PC-3 (cell line): ENCODE measurements at regions not wholly inside any gene's neighbourhood (a gene's known extent, or its start where the extent isn't known, plus 50 kb on each side); places are given as distances from the start of the nearest gene placed in this dataset.

Experiments used
- ATAC-seq: fragments of 200-7000 bp; cut with Tn5 transposase; 2 replicates; pipeline ENCODE4 v1.9.1; 2020; ENCODE audit warnings: mild to moderate bottlenecking, moderate library complexity
- BruUV-seq: library from RNA; stranded (reverse); fragments of 400-500 nt; replicated peaks from 2 replicates; lab custom pipeline; 2021; lab: Mats Ljungman, UMichigan
- CTCF ChIA-PET: fragments of 300-600 bp; sonication (Branson Sonifier 250); formaldehyde crosslinking; loops from one replicate; lab custom pipeline; 2022; ENCODE audit warnings: antibody characterized with exemption; lab: Charles Lee
- POLR2A ChIA-PET: fragments of 300-600 bp; sonication (Branson Sonifier 250); formaldehyde crosslinking; loops from one replicate; lab custom pipeline; 2022; ENCODE audit warnings: antibody characterized with exemption; ENCODE audit not compliant: unreplicated experiment; lab: Charles Lee
- DNase-seq: peaks from one replicate; pipeline ENCODE4 v3.0.0-alpha.2; 2015
- H2AFZ ChIP-seq: fragments of 300-600 bp; sonication (generic); 2 replicates; pipeline ENCODE4 v1.6.0; 2016; ENCODE audit warnings: antibody characterized with exemption, low read length
- H3F3A ChIP-seq: fragments of 300-600 bp; sonication (generic); one replicate; pipeline ENCODE4 v1.6.0; 2017; ENCODE audit warnings: antibody characterized with exemption, low read length, control low read depth, mild to moderate bottlenecking; ENCODE audit not compliant: unreplicated experiment
- H3K27ac ChIP-seq: fragments of 300-600 bp; sonication (generic); 2 replicates; pipeline ENCODE4 v1.5.1; 2016; ENCODE audit warnings: mild to moderate bottlenecking, low read length
- H3K27me3 ChIP-seq: fragments of 300-600 bp; sonication (generic); 2 replicates; pipeline ENCODE4 v1.6.1; 2016; ENCODE audit warnings: low read length, mixed read lengths
- H3K36me3 ChIP-seq: fragments of 300-600 bp; sonication (generic); 2 replicates; pipeline ENCODE4 v1.6.1; 2016; ENCODE audit warnings: low read depth, mixed run types, low read length, mixed read lengths
- H3K4me1 ChIP-seq: fragments of 300-600 bp; sonication (generic); 2 replicates; pipeline ENCODE4 v1.5.1; 2016; ENCODE audit warnings: low read length; ENCODE audit not compliant: insufficient read depth
- H3K4me2 ChIP-seq: fragments of 300-600 bp; sonication (generic); 2 replicates; pipeline ENCODE4 v1.6.0; 2016; ENCODE audit warnings: low read length
- H3K4me3 ChIP-seq: fragments of 300-600 bp; sonication (generic); 2 replicates; pipeline ENCODE4 v1.5.1; 2016; ENCODE audit warnings: mild to moderate bottlenecking, low read length, mixed read lengths
- H3K79me2 ChIP-seq: fragments of 300-600 bp; sonication (generic); 2 replicates; pipeline ENCODE4 v1.6.1; 2017; ENCODE audit warnings: low read length, mixed read lengths
- H3K9ac ChIP-seq: fragments of 300-600 bp; sonication (generic); 2 replicates; pipeline ENCODE4 v1.6.0; 2016; ENCODE audit warnings: mild to moderate bottlenecking, low read length
- H3K9me2 ChIP-seq: fragments of 300-600 bp; sonication (generic); replicated peaks from 2 replicates; pipeline ENCODE4 v1.6.1; 2016; ENCODE audit warnings: mixed run types, low read length, mixed read lengths
- H3K9me3 ChIP-seq: fragments of 300-600 bp; sonication (generic); 2 replicates; pipeline ENCODE4 v1.6.1; 2016; ENCODE audit warnings: low read length, mixed read lengths
- H4K20me1 ChIP-seq: fragments of 300-600 bp; sonication (generic); 2 replicates; pipeline ENCODE4 v1.6.1; 2016; ENCODE audit warnings: low read length, mixed read lengths
- CTCF ChIP-seq: fragments of 300-600 bp; sonication (generic); conservative IDR thresholded peaks from 2 replicates; pipeline ENCODE4 v1.5.1; 2017; ENCODE audit warnings: antibody characterized with exemption, low read depth, mild to moderate bottlenecking, low read length
- EZH2 ChIP-seq: fragments of 300-600 bp; sonication (generic); IDR thresholded peaks from one replicate; pipeline ENCODE4 v1.6.1; 2017; ENCODE audit warnings: antibody characterized with exemption, mild to moderate bottlenecking, low read length; ENCODE audit not compliant: unreplicated experiment
- EZH2phosphoT487 ChIP-seq: fragments of 300-600 bp; sonication (generic); IDR thresholded peaks from 2 replicates; pipeline ENCODE4 v1.6.1; 2018; ENCODE audit warnings: mild to moderate bottlenecking, antibody characterized with exemption, low read length, borderline replicate concordance
- intact Hi-C: fragments of 100-400 bp; cut with micrococcal nuclease; formaldehyde crosslinking; loops from 2 replicates; pipeline ENCODE4 v1.9.0; 2023

GRCh38 chr16:52229471-52229870 is 317.5 kb downstream of the TOX3 start:
- Histone ChIP-seq H3K4me3 (no peak overlapping the region), H2AFZ (no peak overlapping the region), H3K27me3 (no peaks in the 10 kb centered on the region), H3K9me2 (no peaks in the 10 kb centered on the region), H3K4me2 (no peak overlapping the region), H4K20me1 (no peaks in the 10 kb centered on the region), H3K4me1 (no peaks in the 10 kb centered on the region), H3K36me3 (no peaks in the 10 kb centered on the region), H3K79me2 (no peaks in the 10 kb centered on the region), H3K9me3 (no peaks in the 10 kb centered on the region), H3K9ac (no peak overlapping the region), H3F3A (no peaks in the 10 kb centered on the region), H3K27ac (no peak overlapping the region)
- BruUV-seq, result no TSS peak
- ChIA-PET POLR2A (no interaction called here), CTCF (no interaction called here)
- intact Hi-C loops, result no loop called here
- TF ChIP-seq EZH2 (no peak), EZH2phosphoT487 (no peak), CTCF (no peak)
- ATAC-seq (no peak), DNase-seq (no peak)

GRCh38 chr16:52227851-52228250 is 319.1 kb downstream of the TOX3 start:
- CTCF ChIA-PET, result no interaction called here
- BruUV-seq, result no TSS peak
- Histone ChIP-seq H3K9me2 (no peaks in the 10 kb centered on the region), H4K20me1 (no peaks in the 10 kb centered on the region), H3K27me3 (no peaks in the 10 kb centered on the region), H3K36me3 (no peaks in the 10 kb centered on the region), H2AFZ (no peak overlapping the region), H3K9ac (no peak overlapping the region), H3K4me1 (no peaks in the 10 kb centered on the region), H3K27ac (no peak overlapping the region), H3K9me3 (no peaks in the 10 kb centered on the region), H3K4me2 (no peak overlapping the region), H3F3A (no peaks in the 10 kb centered on the region), H3K79me2 (no peaks in the 10 kb centered on the region), H3K4me3 (no peak overlapping the region)
- DNase-seq (no peak), ATAC-seq (no peak)
- intact Hi-C loops, result no loop called here
- no peak for TF ChIP-seq CTCF
- no peak for TF ChIP-seq EZH2
- no peak for TF ChIP-seq EZH2phosphoT487
- POLR2A ChIA-PET, result no interaction called here

DNA sequence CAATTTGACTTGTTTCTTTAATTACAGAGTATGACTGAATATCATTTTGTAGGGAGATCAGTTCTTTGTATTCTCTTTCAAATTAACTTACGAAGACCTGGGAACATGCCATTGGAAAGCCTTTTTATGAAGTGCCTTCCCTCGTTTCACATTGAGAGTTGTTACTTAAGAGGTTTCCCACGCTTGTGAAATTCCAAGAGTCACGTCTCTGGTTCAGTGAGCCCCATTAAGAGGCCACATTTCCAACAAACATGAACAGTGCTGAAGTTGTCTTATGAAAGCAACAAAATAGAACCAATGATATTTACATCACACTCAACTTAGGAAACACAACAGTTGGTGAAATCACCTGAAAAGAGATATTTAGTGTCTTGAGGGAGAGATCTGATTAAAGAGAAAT is 334.1 kb downstream of the TOX3 start:
- no peak for ATAC-seq
- no peak overlapping the region for H3K9ac ChIP-seq
- H3K9me2 ChIP-seq, result no peaks in the 10 kb centered on the region
- no peak overlapping the region for H3K4me2 ChIP-seq
- H3K9me3 ChIP-seq, result no peaks in the 10 kb centered on the region
- intact Hi-C loops, result no loop called here
- POLR2A ChIA-PET, result no interaction called here
- H2AFZ ChIP-seq, result no peak overlapping the region
- no peaks in the 10 kb centered on the region for H3K27me3 ChIP-seq
- CTCF ChIA-PET, result no interaction called here
- no peaks in the 10 kb centered on the region for H3K4me1 ChIP-seq
- BruUV-seq, result no TSS peak
- DNase-seq, result no peak
- no peak for TF ChIP-seq EZH2
- no peak for TF ChIP-seq EZH2phosphoT487
- TF ChIP-seq CTCF, result no peak
- H3F3A ChIP-seq, result no peaks in the 10 kb centered on the region
- H3K4me3 ChIP-seq, result no peak overlapping the region
- no peaks in the 10 kb centered on the region for H3K79me2 ChIP-seq
- no peaks in the 10 kb centered on the region for H4K20me1 ChIP-seq
- no peak overlapping the region for H3K27ac ChIP-seq
- H3K36me3 ChIP-seq, result no peaks in the 10 kb centered on the region
